IMR-90 (cell line): ENCODE measurements at regions not wholly inside any gene's neighbourhood (a gene's known extent, or its start where the extent isn't known, plus 50 kb on each side); places are given as distances from the start of the nearest gene placed in this dataset.

Experiments
- ATAC-seq: fragments of 200-7000 bp; cut with Tn5 transposase; 2 replicates; pipeline ENCODE4 v1.9.1; 2020; ENCODE audit warnings: low read depth, mild to moderate bottlenecking, moderate library complexity
- BruUV-seq: library from RNA; stranded (reverse); fragments of 400-500 nt; replicated peaks from 2 replicates; lab custom pipeline; 2021; lab: Mats Ljungman, UMichigan
- CTCF ChIA-PET: fragments of 300-600 bp; formaldehyde crosslinking; extraction: SDS; loops from one replicate; lab custom pipeline; 2021; ENCODE audit warnings: antibody characterized with exemption; lab: Yijun Ruan, JAX
- POLR2A ChIA-PET: fragments of 300-600 bp; sonication (Branson Sonifier 250); formaldehyde crosslinking; loops from one replicate; lab custom pipeline; 2022; ENCODE audit warnings: antibody characterized with exemption; ENCODE audit not compliant: unreplicated experiment; lab: Charles Lee
- DNase-seq: peaks from one replicate; pipeline ENCODE4 v3.0.0; 2013
- H2AFZ ChIP-seq: replicated peaks from 2 replicates; pipeline ENCODE3; 2013; ENCODE audit warnings: low read length, mild to moderate bottlenecking; ENCODE audit not compliant: poor library complexity
- H2AK5ac ChIP-seq: 2 replicates; pipeline ENCODE4 v1.6.1; 2013; ENCODE audit warnings: low read depth, low read length, inconsistent platforms
- H2AK9ac ChIP-seq: replicated peaks from 2 replicates; pipeline ENCODE3; 2013; ENCODE audit warnings: mild to moderate bottlenecking, low read depth, low read length, moderate library complexity; ENCODE audit not compliant: poor library complexity
- H2BK120ac ChIP-seq: 2 replicates; pipeline ENCODE4 v1.6.1; 2013; ENCODE audit warnings: low read depth, low read length, inconsistent platforms
- H2BK15ac ChIP-seq: 3 replicates; pipeline ENCODE4 v1.6.1; 2013; ENCODE audit warnings: low read depth, low read length, inconsistent platforms
- H2BK20ac ChIP-seq: 2 replicates; pipeline ENCODE4 v1.6.1; 2013; ENCODE audit warnings: low read depth, mild to moderate bottlenecking, inconsistent platforms, low read length, moderate library complexity
- H2BK5ac ChIP-seq: 2 replicates; pipeline ENCODE4 v1.6.1; 2013; ENCODE audit warnings: mild to moderate bottlenecking, low read depth, low read length, inconsistent platforms; ENCODE audit not compliant: poor library complexity, severe bottlenecking
- H3K14ac ChIP-seq: replicated peaks from 2 replicates; pipeline ENCODE4 v1.6.1; 2013; ENCODE audit warnings: low read depth, low read length, inconsistent platforms
- H3K18ac ChIP-seq: 2 replicates; pipeline ENCODE4 v1.6.1; 2013; ENCODE audit warnings: low read depth, low read length, control low read depth
- H3K23ac ChIP-seq: 2 replicates; pipeline ENCODE4 v1.6.1; 2013; ENCODE audit warnings: low read depth, low read length, inconsistent platforms
- H3K27ac ChIP-seq: 2 replicates; pipeline ENCODE4 v1.5.1; 2013; ENCODE audit warnings: mild to moderate bottlenecking, control low read depth, low read length; ENCODE audit not compliant: insufficient read depth
- H3K27me3 ChIP-seq: 2 replicates; pipeline ENCODE4 v1.6.1; 2013; ENCODE audit warnings: low read length; ENCODE audit not compliant: control insufficient read depth, insufficient read depth
- H3K36me3 ChIP-seq: 2 replicates; pipeline ENCODE4 v1.6.1; 2013; ENCODE audit warnings: low read length, mixed read lengths; ENCODE audit not compliant: control insufficient read depth, insufficient read depth
- H3K4ac ChIP-seq: 2 replicates; pipeline ENCODE4 v1.6.1; 2013; ENCODE audit warnings: low read depth, low read length, inconsistent platforms
- H3K4me1 ChIP-seq: 2 replicates; pipeline ENCODE4 v1.6.1; 2013; ENCODE audit warnings: low read length, mixed read lengths; ENCODE audit not compliant: control insufficient read depth, insufficient read depth
- H3K4me2 ChIP-seq: 2 replicates; pipeline ENCODE4 v1.6.1; 2013; ENCODE audit warnings: low read depth, mild to moderate bottlenecking, control low read depth, low read length, moderate library complexity
- H3K4me3 ChIP-seq: 2 replicates; pipeline ENCODE4 v1.5.1; 2013; ENCODE audit warnings: low read depth, mild to moderate bottlenecking, control low read depth, low read length, moderate library complexity; ENCODE audit not compliant: insufficient read depth
- H3K56ac ChIP-seq: 2 replicates; pipeline ENCODE4 v1.6.1; 2013; ENCODE audit warnings: low read length, inconsistent platforms; ENCODE audit not compliant: insufficient read depth; ENCODE audit errors: extremely low read depth
- H3K79me1 ChIP-seq, 2 experiments: 2 replicates each; pipeline ENCODE4 v1.6.1; 2013; ENCODE audit warnings: low read length in 2 of 2, inconsistent platforms in 1 of 2, low read depth in 1 of 2
- H3K9ac ChIP-seq: 2 replicates; pipeline ENCODE4 v1.6.1; 2013; ENCODE audit warnings: low read depth, low read length, control low read depth
- H3K9me1 ChIP-seq: 2 replicates; pipeline ENCODE4 v1.6.1; 2013; ENCODE audit warnings: low read length, inconsistent platforms; ENCODE audit not compliant: insufficient read depth
- H3K9me3 ChIP-seq: 2 replicates; pipeline ENCODE4 v1.6.1; 2013; ENCODE audit warnings: low read length; ENCODE audit not compliant: control insufficient read depth, insufficient read depth
- H4K20me1 ChIP-seq: 2 replicates; pipeline ENCODE4 v1.6.1; 2013; ENCODE audit warnings: low read length, inconsistent platforms; ENCODE audit not compliant: insufficient read depth
- H4K5ac ChIP-seq: 2 replicates; pipeline ENCODE4 v1.6.1; 2013; ENCODE audit warnings: mild to moderate bottlenecking, low read depth, low read length, control low read depth
- H4K8ac ChIP-seq, 2 experiments: 2 replicates each; pipeline ENCODE4 v1.6.1; 2013; ENCODE audit warnings: low read depth in 2 of 2, low read length in 2 of 2, control low read depth in 1 of 2, inconsistent platforms in 1 of 2
- H4K91ac ChIP-seq: 2 replicates; pipeline ENCODE4 v1.6.1; 2013; ENCODE audit warnings: low read depth, low read length, inconsistent platforms; ENCODE audit not compliant: insufficient read depth
- BHLHE40 ChIP-seq: fragments of 150-350 bp; IDR thresholded peaks from 2 replicates; pipeline ENCODE4 v1.6.1; 2016; ENCODE audit warnings: mild to moderate bottlenecking, low read depth, low read length
- CEBPB ChIP-seq: IDR thresholded peaks from 2 replicates; pipeline ENCODE4 v1.6.1; 2012; ENCODE audit warnings: low read depth, low read length, improper control_type of control experiment
- MAFK ChIP-seq: IDR thresholded peaks from 2 replicates; pipeline ENCODE4 v1.6.1; 2012; ENCODE audit warnings: low read depth, low read length, improper control_type of control experiment
- MAZ ChIP-seq: IDR thresholded peaks from 2 replicates; pipeline ENCODE4 v1.6.1; 2012; ENCODE audit warnings: low read depth, mild to moderate bottlenecking, low read length, improper control_type of control experiment, moderate library complexity, borderline replicate concordance
- NFE2L2 ChIP-seq: fragments of 150-350 bp; IDR thresholded peaks from 2 replicates; pipeline ENCODE4 v1.6.1; 2016; ENCODE audit warnings: low read depth, mild to moderate bottlenecking, low read length
- RFX5 ChIP-seq: IDR thresholded peaks from 2 replicates; pipeline ENCODE4 v1.8.0; 2012; ENCODE audit warnings: low read depth, mild to moderate bottlenecking, low read length, moderate library complexity
- WGBS, 2 experiments: methylation state at CpG; one replicate each; pipeline versions ENCODE4 v1.1.5 to v1.1.7; 2013; ENCODE audit warnings: missing lambda C conversion rate in 2 of 2; ENCODE audit not compliant: insufficient read length in 1 of 2; ENCODE audit errors: extremely low coverage in 2 of 2; 5-methylcytosine and 5-hydroxymethylcytosine counted together
- dilution Hi-C: fragments of 300-500 bp; cut with HindIII; formaldehyde crosslinking; loops from one replicate; pipeline ENCODE4 v1.14.3; 2018; ENCODE audit warnings: low sequenced_read_pairs; ENCODE audit not compliant: unreplicated experiment
- in situ Hi-C: fragments of 300-500 bp; cut with MboI; formaldehyde crosslinking; loops from 3 replicates; pipeline ENCODE4 v1.14.3; 2019; ENCODE audit warnings: low sequenced_read_pairs, inconsistent platforms, mixed read lengths
- intact Hi-C: fragments of 100-400 bp; cut with micrococcal nuclease; formaldehyde crosslinking; loops from 2 replicates; pipeline ENCODE4 v1.10.0; 2022
- TF ChIP-seq, protein P1 (sequence below): fragments of 150-350 bp; IDR thresholded peaks from 2 replicates; pipeline ENCODE4 v1.6.1; 2016; ENCODE audit warnings: low read depth, mild to moderate bottlenecking, low read length, moderate library complexity, borderline replicate concordance
- TF ChIP-seq, protein P2 (sequence below): fragments of 150-350 bp; IDR thresholded peaks from 2 replicates; pipeline ENCODE4 v1.6.1; 2017; ENCODE audit warnings: mild to moderate bottlenecking, antibody characterized with exemption, low read length, low read depth

DNA sequence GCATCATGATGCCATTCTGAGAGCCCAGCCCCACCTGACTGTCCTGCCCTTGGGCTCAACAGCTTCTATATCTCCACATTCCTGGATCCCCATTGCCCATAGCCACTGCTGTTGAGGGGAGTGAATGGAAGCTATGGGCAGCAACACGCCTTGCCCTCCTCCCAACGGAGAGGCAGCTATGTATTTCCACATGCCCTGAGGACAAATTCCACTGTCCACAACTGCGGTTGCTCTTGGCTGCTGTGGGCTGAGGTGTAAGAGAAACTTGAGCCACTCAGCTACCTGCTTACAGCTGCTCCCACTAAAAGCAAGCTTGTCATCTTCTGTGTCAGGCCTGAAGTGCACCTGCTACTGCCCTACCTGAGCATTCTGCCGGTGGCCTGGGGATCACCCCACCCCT, 222.9 kb downstream of the PSAT1 start:
- WGBS, 2 experiments: no CpG with 5 or more reads among the region's 4 CpGs
- no peak overlapping the region for H4K5ac ChIP-seq
- intact Hi-C loops (no loop called here), dilution Hi-C loops (no loop called here), in situ Hi-C loops (loop anchor here (5.0 kb wide), 1 partner anchor 52 kb away; no protein-coding TSS in a partner anchor)
- no TSS peak for BruUV-seq
- no peak overlapping the region for H3K4me2 ChIP-seq
- H3K27me3 ChIP-seq: no peaks in the 10 kb centered on the region
- H2BK20ac ChIP-seq: no peak overlapping the region
- no peaks in the 10 kb centered on the region for H3K79me1 ChIP-seq
- H3K9ac ChIP-seq: no peak overlapping the region
- H3K9me3 ChIP-seq: peaks cover 15% of the 10 kb centered on the region
- no peak overlapping the region for H3K23ac ChIP-seq
- no peak overlapping the region for H3K4ac ChIP-seq
- H2BK15ac ChIP-seq: no peak overlapping the region
- H3K4me1 ChIP-seq: no peaks in the 10 kb centered on the region
- no peak overlapping the region for H2AFZ ChIP-seq
- DNase-seq: no peak
- no peak overlapping the region for H2BK5ac ChIP-seq
- no peaks in the 10 kb centered on the region for H3K36me3 ChIP-seq
- no peak overlapping the region for H4K91ac ChIP-seq
- no peak overlapping the region for H3K27ac ChIP-seq
- no peak overlapping the region for H4K8ac ChIP-seq
- no peaks in the 10 kb centered on the region for H4K20me1 ChIP-seq
- no peak for ATAC-seq
- ChIA-PET CTCF (no interaction called here), POLR2A (no interaction called here)
- no peak overlapping the region for H3K18ac ChIP-seq
- no peak overlapping the region for H2BK120ac ChIP-seq
- no peak overlapping the region for H3K4me3 ChIP-seq
- no peaks in the 10 kb centered on the region for H3K9me1 ChIP-seq
- H3K56ac ChIP-seq: no peak overlapping the region
- H2AK5ac ChIP-seq: no peak overlapping the region
- TF ChIP-seq, protein P1, sequence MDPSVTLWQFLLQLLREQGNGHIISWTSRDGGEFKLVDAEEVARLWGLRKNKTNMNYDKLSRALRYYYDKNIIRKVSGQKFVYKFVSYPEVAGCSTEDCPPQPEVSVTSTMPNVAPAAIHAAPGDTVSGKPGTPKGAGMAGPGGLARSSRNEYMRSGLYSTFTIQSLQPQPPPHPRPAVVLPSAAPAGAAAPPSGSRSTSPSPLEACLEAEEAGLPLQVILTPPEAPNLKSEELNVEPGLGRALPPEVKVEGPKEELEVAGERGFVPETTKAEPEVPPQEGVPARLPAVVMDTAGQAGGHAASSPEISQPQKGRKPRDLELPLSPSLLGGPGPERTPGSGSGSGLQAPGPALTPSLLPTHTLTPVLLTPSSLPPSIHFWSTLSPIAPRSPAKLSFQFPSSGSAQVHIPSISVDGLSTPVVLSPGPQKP: no peak
- TF ChIP-seq NFE2L2: no peak
- no peak for TF ChIP-seq MAFK
- no peak for TF ChIP-seq CEBPB
- no peak for TF ChIP-seq RFX5
- TF ChIP-seq, protein P2, sequence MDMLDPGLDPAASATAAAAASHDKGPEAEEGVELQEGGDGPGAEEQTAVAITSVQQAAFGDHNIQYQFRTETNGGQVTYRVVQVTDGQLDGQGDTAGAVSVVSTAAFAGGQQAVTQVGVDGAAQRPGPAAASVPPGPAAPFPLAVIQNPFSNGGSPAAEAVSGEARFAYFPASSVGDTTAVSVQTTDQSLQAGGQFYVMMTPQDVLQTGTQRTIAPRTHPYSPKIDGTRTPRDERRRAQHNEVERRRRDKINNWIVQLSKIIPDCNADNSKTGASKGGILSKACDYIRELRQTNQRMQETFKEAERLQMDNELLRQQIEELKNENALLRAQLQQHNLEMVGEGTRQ: no peak
- no peak for TF ChIP-seq BHLHE40
- TF ChIP-seq MAZ: no peak
- no peak overlapping the region for H3K14ac ChIP-seq
- H2AK9ac ChIP-seq: no peak overlapping the region
